Uterus (tissue), 2 donors: ENCODE measurements at regions not wholly inside any gene's neighbourhood (a gene's known extent, or its start where the extent isn't known, plus 50 kb on each side); places are given as distances from the start of the nearest gene placed in this dataset.

Experiments
- POLR2A ChIP-seq, 2 donors: fragments of 450-650 bp; IDR thresholded peaks; one replicate each; pipeline ENCODE4 v1.6.1; 2016; ENCODE audit warnings: antibody characterized with exemption in 2 of 2, mild to moderate bottlenecking in 1 of 2, moderate library complexity in 1 of 2
- TF ChIP-seq, protein P1 (sequence below), 4 experiments: fragments of 200-600 bp in 2 of 4; fragments of 450-650 bp in 2 of 4; sonication (generic) in 2 of 4; IDR thresholded peaks; one replicate each; pipeline ENCODE4 v1.5.1; 2016 to 2019; ENCODE audit warnings: antibody characterized with exemption in 4 of 4, mild to moderate bottlenecking in 2 of 4, moderate library complexity in 1 of 4

DNA sequence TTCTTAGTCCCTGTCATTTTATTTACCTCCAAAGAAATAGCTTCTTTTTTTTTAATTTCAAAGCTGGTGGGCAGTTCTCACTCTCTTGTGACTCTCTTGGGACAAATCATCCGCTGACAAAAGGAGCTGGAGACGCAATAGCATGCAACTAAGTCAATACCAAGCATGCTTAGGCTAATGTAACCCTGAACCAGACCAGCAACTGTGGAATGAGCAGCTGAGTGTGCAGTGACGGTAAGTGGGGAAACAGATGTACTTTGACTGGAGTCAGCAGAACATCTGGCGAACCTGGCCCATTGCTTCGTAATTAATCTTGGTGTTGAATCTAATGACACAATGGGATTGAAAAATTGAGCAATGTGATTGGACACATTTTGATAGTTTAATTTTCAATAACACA is 280.7 kb upstream of the PLXNA2 start:
- TF ChIP-seq, protein P1, sequence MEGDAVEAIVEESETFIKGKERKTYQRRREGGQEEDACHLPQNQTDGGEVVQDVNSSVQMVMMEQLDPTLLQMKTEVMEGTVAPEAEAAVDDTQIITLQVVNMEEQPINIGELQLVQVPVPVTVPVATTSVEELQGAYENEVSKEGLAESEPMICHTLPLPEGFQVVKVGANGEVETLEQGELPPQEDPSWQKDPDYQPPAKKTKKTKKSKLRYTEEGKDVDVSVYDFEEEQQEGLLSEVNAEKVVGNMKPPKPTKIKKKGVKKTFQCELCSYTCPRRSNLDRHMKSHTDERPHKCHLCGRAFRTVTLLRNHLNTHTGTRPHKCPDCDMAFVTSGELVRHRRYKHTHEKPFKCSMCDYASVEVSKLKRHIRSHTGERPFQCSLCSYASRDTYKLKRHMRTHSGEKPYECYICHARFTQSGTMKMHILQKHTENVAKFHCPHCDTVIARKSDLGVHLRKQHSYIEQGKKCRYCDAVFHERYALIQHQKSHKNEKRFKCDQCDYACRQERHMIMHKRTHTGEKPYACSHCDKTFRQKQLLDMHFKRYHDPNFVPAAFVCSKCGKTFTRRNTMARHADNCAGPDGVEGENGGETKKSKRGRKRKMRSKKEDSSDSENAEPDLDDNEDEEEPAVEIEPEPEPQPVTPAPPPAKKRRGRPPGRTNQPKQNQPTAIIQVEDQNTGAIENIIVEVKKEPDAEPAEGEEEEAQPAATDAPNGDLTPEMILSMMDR (IDR thresholded peaks at IDR 0.05) = no peak
- no peak for TF ChIP-seq POLR2A (IDR thresholded peaks at IDR 0.05)
